ENCODE measurements at regions not wholly inside any gene's neighbourhood (a gene's known extent, or its start where the extent isn't known, plus 50 kb on each side); places are given as distances from the start of the nearest gene placed in this dataset.

DNA sequence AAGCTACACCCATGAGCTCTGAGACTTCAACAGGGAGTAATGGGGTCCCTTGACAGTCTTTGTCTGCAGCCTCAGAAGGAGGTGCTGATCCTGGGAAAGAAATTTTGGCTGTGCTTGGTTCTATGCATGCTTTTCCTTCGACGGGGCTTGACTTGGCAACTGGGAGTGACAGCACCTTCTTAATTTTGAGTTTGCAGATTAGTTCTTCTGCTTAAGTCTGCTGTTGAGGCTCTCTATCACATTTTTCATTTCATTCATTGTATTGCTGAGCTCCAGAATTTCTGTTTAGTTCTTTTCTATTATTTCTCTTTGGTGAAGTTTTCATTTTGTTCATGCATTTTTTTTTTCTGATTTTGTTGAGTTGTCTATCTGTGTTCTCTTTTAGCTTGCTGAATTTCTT is 125.6 kb downstream of the SNX19 start:
- peaks cover 3% of the 10 kb centered on the region for H3K36me3 Mint-ChIP-seq
- H3K9me3 Mint-ChIP-seq, result peaks cover 7% of the 10 kb centered on the region
- no peaks in the 10 kb centered on the region for H3K4me1 Mint-ChIP-seq
- H3K4me3 Mint-ChIP-seq, result no peak overlapping the region
- H3K27me3 Mint-ChIP-seq, result peaks cover 6% of the 10 kb centered on the region
- H3K27ac Mint-ChIP-seq, result no peak overlapping the region

DNA sequence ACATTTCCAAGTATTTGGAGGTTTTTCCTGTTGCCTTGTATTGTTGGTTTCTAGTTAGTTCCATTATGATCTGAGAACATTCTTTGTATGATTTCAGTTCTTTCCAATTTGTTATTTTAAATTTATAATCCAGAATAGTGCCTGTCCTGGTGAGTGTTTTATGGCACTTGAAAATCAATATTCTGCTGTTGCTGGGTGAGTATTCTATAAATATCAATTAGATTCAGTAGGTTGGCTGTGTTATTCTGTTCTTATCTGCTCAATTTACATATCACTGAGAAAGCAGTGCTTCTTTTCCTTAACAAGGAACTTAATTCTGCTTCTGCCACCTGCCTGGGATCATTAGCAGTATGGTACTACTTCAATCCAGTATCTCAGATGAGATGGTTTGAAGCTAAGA is 123.5 kb downstream of the SNX19 start:
- Mint-ChIP-seq H3K36me3 (peaks cover 3% of the 10 kb centered on the region), H3K27ac (no peak overlapping the region), H3K4me1 (no peaks in the 10 kb centered on the region), H3K9me3 (peaks cover 6% of the 10 kb centered on the region), H3K4me3 (no peak overlapping the region), H3K27me3 (peaks cover 6% of the 10 kb centered on the region)

DNA sequence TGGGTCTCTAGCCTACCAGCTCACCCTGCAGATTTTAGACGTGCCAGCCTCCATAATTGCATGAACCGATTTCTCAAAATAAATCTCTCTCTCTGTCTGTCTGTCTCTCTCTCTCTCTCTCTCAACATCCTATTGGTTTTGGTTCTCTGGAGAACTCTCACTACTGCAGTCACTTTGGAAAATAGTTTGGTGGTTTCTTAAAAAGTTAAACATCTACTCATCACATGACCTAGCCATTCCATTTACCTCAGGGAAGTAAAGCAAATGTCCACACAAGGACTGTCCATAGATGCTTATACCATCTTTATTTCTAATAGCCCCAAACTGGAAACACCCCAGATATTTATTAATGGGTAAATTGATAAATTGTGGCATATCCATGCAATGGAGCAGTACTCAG is 119.5 kb downstream of the SNX19 start:
- Mint-ChIP-seq H3K9me3 (no peaks in the 10 kb centered on the region), H3K36me3 (no peaks in the 10 kb centered on the region), H3K4me3 (no peak overlapping the region), H3K27ac (no peak overlapping the region), H3K4me1 (no peaks in the 10 kb centered on the region), H3K27me3 (peaks cover 5% of the 10 kb centered on the region)

DNA sequence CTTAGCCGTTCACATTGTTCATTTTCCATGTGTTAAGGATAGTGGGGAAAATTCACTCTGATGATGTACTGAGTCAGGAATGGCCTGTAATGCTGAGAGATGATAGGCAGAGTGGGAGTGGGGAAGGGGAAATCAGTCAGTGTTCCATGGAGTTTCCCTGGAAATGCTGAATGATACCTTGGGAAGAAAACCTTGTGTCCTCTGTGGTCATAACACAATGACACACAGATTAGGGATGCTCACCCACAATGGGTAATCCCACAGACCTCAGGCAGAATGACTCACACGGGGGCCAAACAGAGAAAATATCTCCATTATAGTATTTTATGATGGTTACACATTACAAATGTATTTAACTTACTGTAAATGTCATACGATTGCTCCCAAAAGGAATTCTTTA is 118.0 kb downstream of the SNX19 start:
- peaks cover under 1% of the 10 kb centered on the region for H3K27me3 Mint-ChIP-seq
- no peak overlapping the region for H3K27ac Mint-ChIP-seq
- no peaks in the 10 kb centered on the region for H3K9me3 Mint-ChIP-seq
- H3K4me1 Mint-ChIP-seq, result no peaks in the 10 kb centered on the region
- no peak overlapping the region for H3K4me3 Mint-ChIP-seq
- no peaks in the 10 kb centered on the region for H3K36me3 Mint-ChIP-seq

DNA sequence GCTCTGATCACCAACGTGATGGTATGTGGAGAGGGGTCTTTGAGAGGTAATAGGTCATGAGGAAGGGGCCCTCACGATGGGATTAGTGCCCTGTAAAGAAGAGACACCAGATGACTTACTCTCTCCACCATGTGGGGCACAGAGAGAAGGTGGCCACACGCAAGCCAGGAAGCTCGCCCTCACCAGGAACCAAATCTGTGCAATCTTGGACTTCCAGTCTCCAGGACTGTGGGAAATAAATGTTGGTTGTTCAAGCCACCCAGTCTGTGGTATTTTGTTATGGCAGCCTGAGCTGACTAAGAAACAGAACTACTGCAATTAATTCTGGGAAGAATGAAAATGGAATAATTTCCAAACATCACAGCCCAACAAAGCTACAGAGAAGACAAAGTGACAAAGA is 117.5 kb downstream of the SNX19 start:
- no peak overlapping the region for H3K4me3 Mint-ChIP-seq
- no peaks in the 10 kb centered on the region for H3K9me3 Mint-ChIP-seq
- no peaks in the 10 kb centered on the region for H3K27me3 Mint-ChIP-seq
- no peak overlapping the region for H3K27ac Mint-ChIP-seq
- H3K36me3 Mint-ChIP-seq, result no peaks in the 10 kb centered on the region
- H3K4me1 Mint-ChIP-seq, result no peaks in the 10 kb centered on the region

DNA sequence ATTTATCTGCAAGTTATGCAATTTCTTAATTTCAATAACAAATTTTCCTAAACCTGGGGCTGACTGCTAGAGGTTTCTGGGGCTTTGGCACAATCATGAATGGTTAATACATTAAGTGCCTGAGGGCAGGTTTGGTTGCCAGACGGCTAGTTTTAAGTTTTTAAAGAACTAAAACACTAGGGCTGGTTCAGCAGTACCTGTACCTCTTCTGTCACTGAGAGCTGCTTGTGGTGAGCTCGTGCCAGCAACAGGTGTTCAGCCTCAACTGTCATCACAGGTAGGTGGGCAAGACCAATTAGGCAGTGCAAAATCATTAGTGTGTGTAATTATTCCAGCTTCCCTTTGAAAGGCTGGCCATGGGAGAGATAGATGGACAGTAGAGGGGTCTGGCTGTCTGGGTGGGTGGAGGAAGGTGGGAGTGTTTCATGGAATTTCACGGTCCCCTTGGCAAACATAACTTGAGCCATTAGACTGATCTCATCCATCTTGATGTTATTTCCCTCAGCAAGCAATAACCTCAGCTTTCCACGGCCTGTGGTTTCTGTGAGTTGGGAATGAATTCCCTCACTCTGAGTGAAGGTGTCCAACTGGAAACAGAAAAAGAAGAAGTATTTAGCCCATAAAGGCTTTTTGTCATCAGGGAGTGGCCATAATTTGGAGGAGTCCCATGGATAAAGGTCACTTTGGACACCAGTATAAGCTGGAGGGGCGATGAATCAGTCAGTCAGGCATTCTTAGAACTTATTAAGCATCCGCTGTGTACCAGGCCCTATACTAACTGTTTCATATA is 114.8 kb downstream of the SNX19 start:
- Mint-ChIP-seq H3K9me3 (no peaks in the 10 kb centered on the region), H3K4me1 (no peaks in the 10 kb centered on the region), H3K36me3 (no peaks in the 10 kb centered on the region), H3K27ac (no peak overlapping the region), H3K27me3 (peaks cover 2% of the 10 kb centered on the region), H3K4me3 (no peak overlapping the region)

DNA sequence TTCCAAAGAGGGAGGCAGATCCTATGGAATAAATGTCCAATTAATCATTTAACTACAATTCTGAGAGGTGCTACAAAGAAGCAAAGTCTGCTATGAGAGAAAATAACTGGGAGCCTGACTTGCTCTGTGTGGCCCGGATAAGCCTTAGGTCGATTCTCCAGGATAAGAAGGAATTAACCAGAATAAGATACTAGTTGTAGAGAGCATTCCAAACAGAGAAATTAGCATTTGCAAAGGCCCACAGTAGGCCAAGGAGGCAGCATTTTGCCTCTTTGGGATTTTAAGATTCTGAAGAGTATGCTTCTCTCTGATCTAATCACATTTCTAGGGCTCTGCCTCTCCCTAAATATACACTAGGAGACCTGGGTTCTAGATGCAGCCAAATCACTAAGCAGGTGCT is 113.7 kb downstream of the SNX19 start:
- no peaks in the 10 kb centered on the region for H3K9me3 Mint-ChIP-seq
- no peaks in the 10 kb centered on the region for H3K4me1 Mint-ChIP-seq
- H3K4me3 Mint-ChIP-seq, result no peak overlapping the region
- H3K27me3 Mint-ChIP-seq, result peaks cover 2% of the 10 kb centered on the region
- H3K36me3 Mint-ChIP-seq, result no peaks in the 10 kb centered on the region
- H3K27ac Mint-ChIP-seq, result no peak overlapping the region

DNA sequence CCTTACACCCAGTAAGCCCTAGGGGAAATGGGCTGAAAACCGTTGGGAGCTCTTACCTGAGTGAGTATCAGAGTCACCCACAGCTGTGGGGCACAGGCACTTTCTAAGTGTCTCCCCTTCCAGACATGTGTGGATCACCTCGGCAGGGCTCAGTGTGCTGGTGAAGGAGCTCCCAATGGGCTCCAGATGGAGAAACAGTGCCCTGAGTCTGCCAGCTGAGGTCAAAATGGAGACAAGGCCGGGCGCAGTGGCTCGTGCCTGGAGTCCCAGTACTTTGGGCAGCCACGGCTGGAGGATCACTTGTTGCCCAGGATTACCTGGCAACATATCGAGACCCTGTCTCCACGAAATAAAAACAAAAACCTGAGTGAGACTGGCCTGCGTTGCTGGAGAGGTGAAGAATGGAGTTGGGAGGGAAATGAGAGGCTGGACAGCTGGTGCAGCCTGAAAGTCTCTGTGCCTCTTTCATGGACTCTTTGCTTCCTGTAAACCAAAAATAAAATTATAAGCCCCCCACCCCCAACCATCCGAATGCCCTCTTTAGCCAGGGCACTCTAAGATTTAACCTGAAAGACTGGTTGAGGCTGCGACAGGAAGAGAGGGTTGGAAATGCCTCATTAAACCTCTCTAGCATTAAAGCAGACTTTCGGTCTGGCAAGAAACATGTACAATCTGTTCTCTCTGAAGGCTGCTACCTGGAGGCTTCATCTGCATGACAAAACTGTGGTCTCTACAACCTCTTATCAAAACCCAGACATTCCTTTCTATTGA is 111.8 kb downstream of the SNX19 start:
- Mint-ChIP-seq H3K27ac (no peak overlapping the region), H3K4me3 (no peak overlapping the region), H3K4me1 (no peaks in the 10 kb centered on the region), H3K9me3 (no peaks in the 10 kb centered on the region), H3K27me3 (peaks cover 2% of the 10 kb centered on the region), H3K36me3 (no peaks in the 10 kb centered on the region)

DNA sequence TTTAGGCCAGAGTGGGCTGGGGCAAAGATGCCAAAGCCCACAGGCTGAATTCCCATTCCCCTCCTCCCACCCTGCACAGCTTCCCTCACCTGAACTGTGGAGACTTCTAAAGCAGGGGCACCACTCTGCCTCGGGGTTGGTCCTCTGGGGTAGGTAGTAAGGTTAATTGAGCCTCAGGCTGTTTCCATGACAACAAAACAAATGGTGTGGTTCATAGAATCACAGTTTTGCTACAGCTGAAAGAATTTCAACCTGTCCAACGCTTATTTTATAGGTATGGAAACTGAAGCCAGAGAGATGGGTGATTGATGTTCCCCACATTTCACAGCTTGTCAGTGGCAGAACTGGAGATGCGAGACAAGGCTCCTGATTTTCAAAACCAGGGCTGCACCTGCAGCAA is 109.5 kb downstream of the SNX19 start:
- no peak overlapping the region for H3K27ac Mint-ChIP-seq
- no peaks in the 10 kb centered on the region for H3K36me3 Mint-ChIP-seq
- peaks cover 8% of the 10 kb centered on the region for H3K27me3 Mint-ChIP-seq
- H3K4me3 Mint-ChIP-seq, result no peak overlapping the region
- H3K4me1 Mint-ChIP-seq, result no peaks in the 10 kb centered on the region
- no peaks in the 10 kb centered on the region for H3K9me3 Mint-ChIP-seq

DNA sequence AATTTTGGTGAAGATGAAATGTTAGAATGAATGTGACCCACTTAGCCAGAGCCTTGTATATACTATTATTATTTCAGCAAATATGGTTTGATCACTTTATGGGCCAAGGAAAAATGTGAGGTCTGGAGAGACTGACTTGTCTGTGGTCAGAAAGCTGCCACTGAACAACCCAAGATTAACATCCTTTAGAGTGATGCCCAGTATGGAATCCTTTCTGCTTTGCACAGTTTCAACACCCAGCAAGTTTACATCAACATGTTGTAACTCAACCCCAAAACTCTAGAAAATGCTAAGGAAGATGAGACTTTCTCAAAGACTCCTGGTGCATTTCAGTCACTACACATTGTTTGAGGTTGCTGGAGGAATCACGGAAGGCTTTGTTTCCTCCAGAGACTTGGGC is 107.7 kb downstream of the SNX19 start:
- Mint-ChIP-seq H3K27ac (no peak overlapping the region), H3K4me3 (no peak overlapping the region), H3K9me3 (no peaks in the 10 kb centered on the region), H3K4me1 (no peaks in the 10 kb centered on the region), H3K36me3 (no peaks in the 10 kb centered on the region), H3K27me3 (peaks cover 14% of the 10 kb centered on the region)

DNA sequence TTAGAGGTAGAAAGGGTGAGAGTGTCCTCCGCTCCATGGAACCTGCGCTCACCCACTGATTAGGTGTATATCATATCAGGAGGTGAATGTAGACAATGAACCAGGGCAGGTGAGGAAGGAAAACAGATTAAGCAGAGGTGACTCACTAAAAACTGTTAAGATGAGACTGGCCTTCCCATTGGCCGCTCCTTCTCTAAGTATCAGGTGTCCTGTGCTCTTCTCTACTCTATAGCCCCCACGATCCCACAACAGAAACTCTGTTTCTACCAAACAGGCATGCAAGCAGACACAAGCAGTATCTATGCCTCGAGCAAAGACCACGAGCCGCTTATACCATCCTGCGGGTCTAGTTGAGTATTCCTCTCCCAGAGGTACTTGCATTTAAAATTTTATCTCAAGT is 103.1 kb downstream of the SNX19 start:
- H3K27me3 Mint-ChIP-seq, result peaks cover 23% of the 10 kb centered on the region
- no peaks in the 10 kb centered on the region for H3K9me3 Mint-ChIP-seq
- no peaks in the 10 kb centered on the region for H3K36me3 Mint-ChIP-seq

DNA sequence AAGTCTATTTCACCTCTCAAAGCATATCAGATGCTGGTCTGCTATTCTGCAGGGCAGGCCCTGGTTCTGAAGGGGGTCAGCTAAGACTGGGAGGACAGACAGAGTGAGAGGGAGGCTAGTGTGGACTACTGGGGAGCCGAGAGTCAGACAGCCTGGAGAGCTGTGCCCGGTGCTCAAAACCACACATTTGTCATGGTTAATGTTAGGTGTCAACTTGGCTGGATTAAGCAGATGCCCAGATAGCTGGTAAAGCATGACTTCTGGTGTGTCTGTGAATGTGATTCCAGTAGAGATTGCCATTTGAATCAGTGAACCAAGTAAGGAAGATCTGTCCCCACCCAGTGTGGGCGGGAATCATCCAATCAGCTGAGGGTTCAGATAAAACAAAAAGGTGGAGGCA is 102.6 kb downstream of the SNX19 start:
- Mint-ChIP-seq H3K36me3 (no peaks in the 10 kb centered on the region), H3K27me3 (peaks cover 23% of the 10 kb centered on the region), H3K9me3 (no peaks in the 10 kb centered on the region), H3K4me3 (no peak overlapping the region), H3K27ac (no peak overlapping the region), H3K4me1 (no peaks in the 10 kb centered on the region)

More for the DNA sequence above, 103.1 kb downstream of the SNX19 start:
- Mint-ChIP-seq H3K4me3 (no peak overlapping the region), H3K4me1 (no peaks in the 10 kb centered on the region), H3K27ac (no peak overlapping the region)

DNA sequence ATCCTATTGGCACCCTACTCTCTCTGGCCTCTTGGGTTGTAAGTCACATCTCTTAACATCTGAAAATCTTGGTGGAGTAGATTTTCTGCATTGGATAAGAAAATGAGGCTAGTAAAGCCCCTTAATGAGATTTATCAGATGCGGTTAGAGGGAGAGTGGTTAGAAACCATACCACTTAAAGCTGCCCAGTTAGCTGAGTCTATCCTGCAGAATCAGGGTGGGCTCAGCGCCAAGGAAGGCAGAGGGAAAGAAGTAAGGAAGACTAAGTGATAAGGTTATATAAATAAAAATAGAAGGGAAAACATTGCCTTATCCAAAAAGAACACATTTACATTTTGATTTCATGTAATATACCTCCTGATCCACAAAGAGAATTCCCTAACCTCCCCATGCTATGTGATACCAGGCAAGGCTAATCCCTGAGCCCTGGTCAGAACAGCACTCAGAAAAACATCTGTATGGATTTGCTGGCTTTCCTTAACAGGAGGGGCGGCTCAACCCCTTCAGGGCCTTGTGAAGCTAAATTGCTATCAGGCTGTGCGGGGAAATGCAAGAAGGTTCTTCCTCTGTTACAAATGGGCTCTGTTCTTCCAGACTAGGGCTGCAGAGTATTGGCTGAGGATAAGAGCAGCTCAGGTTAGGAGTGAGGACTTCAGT is 101.7 kb downstream of the SNX19 start:
- Mint-ChIP-seq H3K27me3 (peaks cover 23% of the 10 kb centered on the region), H3K9me3 (no peaks in the 10 kb centered on the region), H3K4me3 (no peak overlapping the region), H3K27ac (no peak overlapping the region), H3K36me3 (no peaks in the 10 kb centered on the region), H3K4me1 (no peaks in the 10 kb centered on the region)

DNA sequence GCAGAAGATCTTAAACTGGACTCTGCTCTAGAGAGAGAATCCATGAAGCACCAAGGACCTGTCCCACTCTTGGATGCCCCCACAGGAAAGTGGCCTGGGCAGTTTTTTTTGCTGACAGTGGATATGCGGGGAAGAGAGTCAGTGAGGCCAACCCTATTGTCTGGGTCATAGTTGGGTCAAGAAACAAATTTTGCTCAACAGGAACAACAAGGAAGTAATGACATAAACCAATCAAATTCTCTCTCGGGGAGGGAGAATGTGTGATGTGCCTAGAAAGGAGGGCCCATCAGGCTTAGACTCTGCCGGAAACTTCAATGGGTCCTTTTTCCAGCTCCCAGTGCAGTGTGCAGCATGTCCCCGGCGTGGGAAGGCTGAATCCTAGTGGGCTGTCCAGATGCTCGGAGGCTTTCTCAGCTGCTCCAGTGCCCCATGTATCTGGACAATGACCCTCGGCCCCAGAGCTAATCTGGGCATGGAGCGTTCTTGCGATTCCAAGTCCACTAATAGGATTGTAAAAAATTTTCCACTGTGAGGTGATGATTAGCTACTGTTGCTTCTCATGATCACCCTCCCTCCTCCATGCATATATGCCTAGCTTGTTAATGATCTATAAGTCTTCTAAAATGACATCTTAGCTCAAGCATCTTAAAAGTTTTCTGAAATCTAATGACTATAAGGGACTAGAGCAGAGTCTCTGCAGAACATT is 101.0 kb downstream of the SNX19 start:
- no peaks in the 10 kb centered on the region for H3K9me3 Mint-ChIP-seq
- H3K36me3 Mint-ChIP-seq, result no peaks in the 10 kb centered on the region
- H3K4me1 Mint-ChIP-seq, result no peaks in the 10 kb centered on the region
- H3K4me3 Mint-ChIP-seq, result no peak overlapping the region
- no peak overlapping the region for H3K27ac Mint-ChIP-seq
- H3K27me3 Mint-ChIP-seq, result peaks cover 22% of the 10 kb centered on the region

DNA sequence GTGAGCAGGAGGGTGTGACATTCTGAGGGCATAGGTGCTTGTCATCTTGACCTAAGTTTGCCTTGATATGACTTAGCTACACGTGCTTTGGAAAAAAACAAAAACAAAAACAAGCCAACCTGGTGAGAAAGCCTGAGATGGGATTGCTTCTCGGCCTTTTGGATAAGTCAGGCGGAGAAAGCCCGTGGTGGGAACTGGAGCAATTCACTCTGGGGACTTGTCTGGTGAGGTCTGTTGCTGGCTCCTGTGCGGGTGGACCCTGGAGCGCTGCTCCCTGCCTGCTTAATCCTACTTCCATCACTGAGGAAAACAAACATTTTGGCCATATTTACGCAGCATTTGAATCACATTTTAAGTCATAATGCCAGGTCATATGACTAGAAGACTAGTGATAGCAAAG is 100.3 kb downstream of the SNX19 start:
- no peaks in the 10 kb centered on the region for H3K4me1 Mint-ChIP-seq
- H3K27ac Mint-ChIP-seq, result no peak overlapping the region
- H3K36me3 Mint-ChIP-seq, result no peaks in the 10 kb centered on the region
- no peaks in the 10 kb centered on the region for H3K9me3 Mint-ChIP-seq
- H3K27me3 Mint-ChIP-seq, result peaks cover 20% of the 10 kb centered on the region
- no peak overlapping the region for H3K4me3 Mint-ChIP-seq
